ENCODE measurements at regions not wholly inside any gene's neighbourhood (a gene's known extent, or its start where the extent isn't known, plus 50 kb on each side); places are given as distances from the start of the nearest gene placed in this dataset.
A peak's percentile ranks its signal among the peaks of the same experiment; 100 is the strongest.

DNA sequence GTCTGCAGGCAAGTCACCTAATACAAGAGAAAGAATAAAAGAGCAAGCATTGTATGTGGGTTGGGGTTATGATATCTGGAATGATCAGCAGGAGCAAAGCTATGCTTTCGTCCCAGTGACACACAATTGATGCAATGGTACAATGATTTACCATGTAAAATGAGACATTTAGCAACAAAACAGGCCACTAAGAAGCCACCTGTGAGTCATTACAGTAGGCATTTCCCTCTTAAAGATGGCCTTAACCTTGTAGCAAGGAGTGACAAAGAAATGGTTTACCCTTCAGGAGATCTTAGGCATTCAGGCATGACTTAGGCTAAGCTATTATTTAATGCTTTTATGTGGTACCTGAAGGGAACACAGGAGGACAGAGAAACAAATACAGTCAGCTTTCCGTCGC, 373.3 kb upstream of the RBMS3 start:
- no peak for DNase-seq

- no peak for DNase-seq
Observed at GRCh38 chr3:28912120-28912885, 368.6 kb upstream of the RBMS3 start.

DNA sequence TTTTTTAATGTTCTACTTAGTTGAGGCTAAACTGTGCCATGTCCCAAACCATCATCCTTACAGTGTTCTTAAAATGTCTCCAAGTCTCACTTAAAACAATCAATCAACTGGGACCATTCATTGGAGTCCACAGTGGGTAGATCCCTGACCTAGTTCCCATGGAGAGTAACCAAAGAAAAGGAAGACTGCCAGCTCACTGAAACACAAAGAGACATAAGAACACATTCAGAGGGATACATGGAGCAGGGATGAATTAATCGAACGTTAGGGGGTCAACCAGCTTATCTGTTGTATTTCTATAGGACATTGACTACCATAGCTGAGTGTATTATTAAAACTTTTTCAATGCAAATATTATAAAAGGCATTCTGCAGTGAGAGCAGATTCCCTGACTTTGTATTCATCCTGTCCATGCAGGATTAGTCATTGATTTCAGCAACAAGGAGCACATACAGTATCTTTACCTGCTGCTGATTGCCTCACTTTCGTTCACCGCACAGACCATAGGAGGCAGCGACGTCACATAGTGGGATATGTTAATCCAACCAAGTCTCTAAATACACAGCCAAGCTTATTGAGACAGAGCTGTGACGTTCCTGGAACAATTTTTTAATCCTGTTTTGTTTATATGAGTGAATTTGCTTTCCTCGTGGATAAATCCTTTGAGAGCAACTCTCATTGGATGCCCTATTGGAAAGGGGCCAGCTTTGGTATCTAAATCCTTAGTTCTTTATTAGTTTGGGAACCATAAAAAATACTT, 364.9 kb upstream of the RBMS3 start:
- DNase-seq: peak; percentile 30

DNA sequence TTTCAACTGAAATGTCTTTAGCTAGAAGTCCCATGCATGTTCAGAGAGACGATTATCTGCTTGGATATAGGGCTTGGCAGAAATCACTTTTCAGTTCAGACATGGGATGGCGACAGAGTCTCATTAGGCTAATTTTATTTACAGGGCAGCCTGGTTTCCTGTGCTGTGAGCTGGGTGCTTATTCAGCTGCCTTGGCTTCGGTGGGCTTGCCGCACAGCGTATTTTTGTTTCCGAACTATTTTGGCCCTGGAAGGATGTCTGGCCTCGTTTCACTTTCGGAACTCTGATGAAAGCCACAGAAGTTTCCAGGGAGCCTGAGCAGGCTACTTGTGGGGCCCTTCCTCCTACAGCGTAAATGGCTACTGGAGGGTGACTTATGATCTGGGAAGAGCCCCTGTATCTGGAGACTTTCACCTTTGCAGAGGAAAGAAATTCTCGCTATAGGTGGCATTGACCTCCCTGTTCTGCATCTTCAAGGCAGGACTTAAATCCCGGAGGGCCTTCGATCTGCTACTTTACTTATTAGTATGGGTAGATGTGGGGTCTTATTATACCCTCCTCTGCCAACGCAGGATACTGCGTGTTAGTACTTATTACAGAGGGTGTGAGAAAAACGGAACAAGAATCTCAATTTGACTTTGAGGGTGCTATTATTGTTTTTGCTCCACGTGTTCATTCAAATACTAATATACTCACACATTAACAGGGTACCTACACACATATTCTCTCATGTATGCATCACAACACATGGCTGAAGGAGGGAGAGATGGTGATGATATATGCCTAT, 364.0 kb upstream of the RBMS3 start:
- peak; percentile 21 for DNase-seq

DNA sequence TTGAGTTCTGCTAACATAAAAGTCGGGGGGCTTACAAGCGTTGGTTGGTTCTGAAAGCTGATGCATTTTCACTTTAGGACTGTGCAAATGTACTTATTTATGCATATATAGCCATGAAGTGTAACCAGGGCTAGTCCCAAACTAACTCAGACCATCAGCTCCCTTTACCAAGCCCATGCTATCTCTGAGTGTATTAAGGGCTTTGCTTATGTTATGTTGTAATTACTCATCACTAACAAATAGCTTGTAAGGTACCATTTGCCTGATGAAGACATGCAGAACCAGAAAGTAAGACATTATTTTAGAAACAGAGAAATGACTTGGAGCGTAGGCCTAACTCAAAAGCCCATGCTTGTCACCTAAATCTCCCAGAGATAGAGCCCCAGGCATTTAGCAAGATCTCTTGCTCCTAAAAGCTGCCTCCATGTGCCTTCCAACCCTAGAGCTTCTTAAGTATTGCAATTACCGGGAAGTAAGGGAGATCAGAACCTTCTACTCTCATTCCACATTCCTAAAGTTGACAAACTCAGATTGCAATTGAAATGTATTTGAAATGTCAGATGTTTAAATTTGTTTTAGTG, 362.9 kb upstream of the RBMS3 start:
- DNase-seq: no peak

- DNase-seq: no peak
Observed at GRCh38 chr3:28922376-28922775, 358.5 kb upstream of the RBMS3 start.

DNA sequence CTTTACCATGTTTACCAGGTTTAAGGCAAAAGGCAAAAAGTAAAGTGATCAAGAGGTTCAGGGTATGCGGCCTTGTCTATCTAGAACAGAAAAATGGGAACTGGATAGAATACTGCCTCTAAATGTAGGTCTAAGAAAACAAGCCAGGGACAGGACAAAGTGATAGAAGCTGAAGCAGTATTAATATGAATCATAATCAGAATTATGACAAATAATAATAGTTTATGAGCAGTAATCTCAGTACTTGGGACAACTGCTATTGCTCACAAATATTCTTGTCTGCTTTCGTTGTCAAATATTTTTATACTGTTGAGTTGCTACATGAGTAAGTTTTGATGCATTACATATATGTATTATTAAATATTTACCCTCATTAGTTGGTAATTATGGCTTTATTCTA, 356.9 kb upstream of the RBMS3 start:
- DNase-seq: no peak

GRCh38 chr3:28924744-28925360, 356.0 kb upstream of the RBMS3 start:
- no peak for DNase-seq

- no peak for DNase-seq
Observed at GRCh38 chr3:28933337-28933736, 347.5 kb upstream of the RBMS3 start.

GRCh38 chr3:28934126-28934813, 346.6 kb upstream of the RBMS3 start:
- DNase-seq: no peak

- DNase-seq: no peak
Observed at GRCh38 chr3:28935146-28935545, 345.7 kb upstream of the RBMS3 start.

GRCh38 chr3:28936154-28936553, 344.7 kb upstream of the RBMS3 start:
- DNase-seq: no peak

DNA sequence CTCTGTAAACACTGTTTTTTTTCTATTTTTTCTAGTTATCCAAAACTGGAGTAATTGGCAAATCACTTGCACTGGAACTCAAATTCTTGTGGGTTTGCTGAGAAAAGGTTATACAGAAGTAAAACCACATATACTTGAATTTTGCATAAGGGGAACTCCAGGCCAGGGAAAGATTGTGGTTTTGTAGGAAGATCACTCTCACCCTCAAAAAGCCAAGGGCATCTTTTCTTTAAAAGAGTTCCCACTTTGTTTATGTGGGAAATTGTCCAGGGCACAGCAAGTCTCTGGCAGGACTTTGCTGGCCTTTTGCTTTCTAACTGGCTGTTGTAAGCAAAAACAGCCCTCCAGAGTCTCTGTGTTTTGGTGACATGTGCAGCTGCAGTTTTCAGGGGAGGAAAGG, 340.3 kb upstream of the RBMS3 start:
- DNase-seq: no peak

DNA sequence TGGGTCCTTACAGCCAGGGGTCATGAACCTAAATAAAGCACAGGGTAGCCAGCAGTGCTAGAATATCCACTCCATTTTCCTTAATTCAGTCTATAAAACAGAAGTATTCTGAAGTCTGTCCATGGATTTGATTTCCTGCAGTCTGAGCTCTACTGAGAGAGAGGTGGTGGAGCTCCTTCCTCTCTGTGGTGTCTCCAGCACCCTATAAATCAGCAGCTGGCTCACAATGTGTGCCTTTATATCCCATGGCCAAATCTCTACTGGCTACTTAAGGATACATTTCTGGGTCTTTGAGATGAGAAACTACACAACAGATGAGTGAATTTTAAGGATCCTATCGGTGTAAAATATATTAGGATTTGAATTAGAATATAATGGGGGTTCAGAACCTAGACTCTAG, 339.9 kb upstream of the RBMS3 start:
- DNase-seq: no peak

GRCh38 chr3:28947061-28947460, 333.8 kb upstream of the RBMS3 start:
- no peak for DNase-seq

- DNase-seq: no peak
Observed at GRCh38 chr3:28947751-28948150, 333.1 kb upstream of the RBMS3 start.

DNA sequence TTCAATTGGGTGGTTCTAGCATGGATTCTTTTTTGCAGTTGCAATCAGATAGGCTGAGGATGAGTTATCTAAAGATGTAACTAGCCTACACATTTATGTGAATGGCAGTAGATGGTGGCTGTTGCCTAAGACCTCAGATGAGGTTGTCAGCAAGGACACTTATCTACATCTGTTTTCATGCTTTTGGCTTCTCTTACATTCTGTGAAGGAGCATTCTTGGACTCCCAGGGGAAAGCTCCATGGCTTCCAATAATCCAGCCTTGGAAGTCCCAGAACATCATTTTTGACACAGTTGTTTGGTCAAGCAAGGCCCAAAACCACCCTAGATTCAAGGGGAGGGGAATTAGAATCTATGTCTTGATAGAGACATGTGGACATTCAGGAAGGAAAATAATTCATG, 332.2 kb upstream of the RBMS3 start:
- DNase-seq: no peak

- DNase-seq: no peak
Observed at GRCh38 chr3:28949580-28949979, 331.3 kb upstream of the RBMS3 start.

GRCh38 chr3:28950614-28951013, 330.3 kb upstream of the RBMS3 start:
- DNase-seq: no peak

DNA sequence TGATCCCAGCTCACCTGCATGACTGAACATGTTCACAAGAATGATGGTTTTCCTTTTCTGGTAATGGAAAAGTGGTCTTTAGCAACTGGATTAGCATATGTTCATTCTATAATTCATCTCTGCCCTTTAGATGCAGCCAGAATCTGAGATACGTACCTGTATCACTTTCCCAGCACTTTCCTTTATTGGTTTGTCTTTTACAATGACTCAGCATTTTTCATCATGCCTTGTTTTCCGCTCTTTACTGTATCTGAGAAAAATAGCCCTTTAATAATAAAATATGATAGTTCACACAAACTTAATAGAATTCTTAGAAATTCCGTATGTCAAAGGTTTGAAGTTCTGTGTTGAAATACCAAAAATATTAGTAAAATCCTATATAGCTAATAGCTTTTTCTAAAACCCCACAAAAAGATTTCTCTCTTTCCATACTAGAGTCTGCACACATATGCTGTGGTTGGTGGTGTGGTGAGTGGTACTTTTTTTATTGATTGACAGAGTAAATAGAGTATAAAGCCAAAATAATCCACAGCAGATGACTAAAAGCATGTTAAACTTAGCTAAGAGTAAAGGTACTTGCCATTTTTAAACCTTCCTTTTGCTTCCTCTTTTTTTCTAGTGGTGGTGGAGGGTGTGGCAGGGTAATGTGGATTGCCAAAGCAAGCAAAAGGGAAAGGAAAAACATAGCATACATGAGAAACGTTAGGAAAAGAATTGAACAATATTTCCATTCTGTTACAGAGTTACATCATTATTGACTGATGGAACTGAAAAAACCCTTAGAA, 328.9 kb upstream of the RBMS3 start:
- DNase-seq: no peak

DNA sequence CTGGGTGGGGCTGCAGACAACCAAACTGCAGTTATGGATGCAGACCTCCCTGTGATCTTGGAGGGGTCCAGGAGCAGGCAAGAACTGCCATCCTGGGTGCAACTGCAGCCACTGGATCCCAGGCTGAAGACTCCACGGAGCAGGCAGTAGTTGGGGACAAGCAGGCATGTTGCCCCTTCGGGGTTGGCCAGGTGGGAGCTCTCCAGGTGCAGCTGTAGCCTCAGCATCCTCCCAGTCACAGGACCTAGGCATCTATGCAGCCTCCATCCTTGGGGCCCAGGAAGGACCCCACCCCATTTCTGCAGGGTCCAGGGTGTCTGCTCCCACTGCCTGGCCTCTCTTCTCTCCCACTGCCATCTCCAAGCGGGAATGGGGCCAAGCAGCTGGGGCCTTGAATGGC, 322.2 kb upstream of the RBMS3 start:
- no peak for DNase-seq
